D721Med (cell line): ENCODE measurements at regions not wholly inside any gene's neighbourhood (a gene's known extent, or its start where the extent isn't known, plus 50 kb on each side); places are given as distances from the start of the nearest gene placed in this dataset.
"Not testable (repeated sequence)": the region's sequence is repeated elsewhere in the genome, so short reads cannot be mapped to it uniquely, and the experiment has no call there.

ENCODE experiments used
- DNase-seq: peaks from one replicate; pipeline ENCODE4 v3.0.0; 2011; ENCODE audit warnings: low spot score; ENCODE audit not compliant: insufficient read length
- FAIRE-seq: peaks from 2 replicates; lab custom pipeline; 2011; peaks lifted over from hg19 to GRCh38; lab: Jason Lieb, UNC
- TF ChIP-seq, protein P1 (sequence below): IDR thresholded peaks from 2 replicates; pipeline ENCODE4 v1.5.1; 2012; ENCODE audit warnings: mild to moderate bottlenecking, control low read depth; ENCODE audit not compliant: insufficient read depth; ENCODE audit errors: missing control alignments

DNA sequence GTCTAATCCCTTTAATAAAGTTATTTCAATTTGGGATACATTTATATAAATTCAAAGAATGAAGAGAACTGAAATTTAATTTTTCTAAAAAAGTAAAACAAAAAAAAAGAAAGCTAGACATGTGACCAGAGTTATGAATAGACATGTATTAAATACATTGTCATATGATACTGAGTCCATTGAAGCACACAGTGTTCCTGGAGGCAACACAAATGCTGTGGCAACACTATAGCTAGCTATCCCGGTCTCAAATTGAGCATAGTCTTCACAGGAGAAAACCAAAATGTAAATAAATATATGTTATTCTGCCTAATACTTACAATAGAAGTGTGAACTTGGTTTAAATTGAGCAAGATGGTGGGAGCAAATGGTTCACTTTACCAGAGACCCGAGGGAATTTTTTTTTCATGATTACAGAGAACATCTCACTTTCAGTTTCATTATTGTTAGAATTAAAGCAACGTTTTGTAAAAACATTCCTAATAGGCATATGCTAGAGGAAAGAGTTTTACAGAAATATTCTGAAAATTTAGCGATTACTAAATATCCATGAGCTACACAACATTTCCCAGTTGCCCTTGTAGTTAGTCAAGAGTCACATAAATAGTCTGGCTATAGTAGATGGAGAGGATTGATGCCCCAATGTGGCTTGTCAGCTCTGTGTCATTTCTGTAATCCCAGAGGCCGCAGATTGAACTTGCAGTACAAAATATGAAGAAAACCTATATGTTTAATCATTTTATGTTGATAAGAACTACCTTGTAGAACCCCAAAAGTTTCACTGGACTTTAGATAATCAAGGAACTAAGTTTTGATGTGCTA, 775.7 kb upstream of the SPRY2 start:
- TF ChIP-seq, protein P1, sequence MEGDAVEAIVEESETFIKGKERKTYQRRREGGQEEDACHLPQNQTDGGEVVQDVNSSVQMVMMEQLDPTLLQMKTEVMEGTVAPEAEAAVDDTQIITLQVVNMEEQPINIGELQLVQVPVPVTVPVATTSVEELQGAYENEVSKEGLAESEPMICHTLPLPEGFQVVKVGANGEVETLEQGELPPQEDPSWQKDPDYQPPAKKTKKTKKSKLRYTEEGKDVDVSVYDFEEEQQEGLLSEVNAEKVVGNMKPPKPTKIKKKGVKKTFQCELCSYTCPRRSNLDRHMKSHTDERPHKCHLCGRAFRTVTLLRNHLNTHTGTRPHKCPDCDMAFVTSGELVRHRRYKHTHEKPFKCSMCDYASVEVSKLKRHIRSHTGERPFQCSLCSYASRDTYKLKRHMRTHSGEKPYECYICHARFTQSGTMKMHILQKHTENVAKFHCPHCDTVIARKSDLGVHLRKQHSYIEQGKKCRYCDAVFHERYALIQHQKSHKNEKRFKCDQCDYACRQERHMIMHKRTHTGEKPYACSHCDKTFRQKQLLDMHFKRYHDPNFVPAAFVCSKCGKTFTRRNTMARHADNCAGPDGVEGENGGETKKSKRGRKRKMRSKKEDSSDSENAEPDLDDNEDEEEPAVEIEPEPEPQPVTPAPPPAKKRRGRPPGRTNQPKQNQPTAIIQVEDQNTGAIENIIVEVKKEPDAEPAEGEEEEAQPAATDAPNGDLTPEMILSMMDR, result no peak
- DNase-seq (no peak), FAIRE-seq (no peak)

- DNase-seq, result no peak
- TF ChIP-seq, protein P1, result no peak
- no peak for FAIRE-seq
These were observed 768.1 kb upstream of the SPRY2 start for GRCh38 chr13:81109026-81109425.

DNA sequence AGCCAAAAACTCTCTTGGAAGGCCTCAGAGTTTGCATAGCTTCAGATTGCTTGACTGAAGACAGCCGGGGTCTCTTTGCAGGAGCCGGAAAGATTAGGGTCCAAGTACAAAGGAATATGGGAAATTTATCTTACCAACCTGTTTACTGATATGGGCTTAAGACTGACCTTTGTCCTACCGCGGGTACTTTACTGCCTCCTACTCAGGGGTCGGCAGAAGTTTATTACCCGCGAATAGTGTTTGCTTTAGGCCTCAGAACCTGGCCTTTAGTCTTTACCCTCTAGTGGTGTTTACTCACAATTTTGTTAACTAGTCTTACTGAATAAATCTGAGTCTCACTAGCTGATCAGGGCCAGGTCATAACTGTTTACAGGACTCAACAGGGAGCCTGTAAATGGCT, 765.4 kb upstream of the SPRY2 start:
- TF ChIP-seq, protein P1, result no peak
- FAIRE-seq (no peak), DNase-seq (no peak)

DNA sequence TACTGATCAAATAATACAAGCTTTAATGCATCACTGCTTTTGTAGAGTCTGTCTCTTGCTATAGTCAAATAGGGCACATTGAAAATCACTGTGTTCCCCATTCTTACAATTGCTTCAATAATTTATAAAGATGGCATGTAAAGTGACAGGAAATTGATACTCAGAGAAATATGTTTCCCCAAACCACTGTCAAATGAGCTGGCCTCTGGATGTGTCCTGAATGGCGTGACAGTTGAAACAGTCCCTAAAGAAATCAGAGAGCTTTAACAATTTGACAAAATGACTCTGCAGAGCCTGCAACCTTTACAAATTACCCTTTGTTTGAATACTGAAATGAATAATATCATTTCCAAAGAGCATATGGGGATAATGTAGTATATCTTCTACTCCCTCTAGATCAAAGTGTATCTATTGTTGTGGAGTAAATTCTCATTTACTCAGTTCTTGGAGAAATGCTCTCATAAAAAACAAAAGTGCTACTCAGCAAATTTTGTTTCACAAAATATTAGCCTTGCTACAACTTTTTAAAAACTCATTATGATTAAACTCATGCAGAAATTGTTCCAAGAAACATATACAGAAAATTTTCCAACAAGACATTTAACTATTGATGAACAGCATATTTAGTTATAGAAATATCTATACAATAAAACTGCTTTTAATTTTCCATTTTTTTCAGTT, 763.2 kb upstream of the SPRY2 start:
- no peak for FAIRE-seq

DNA sequence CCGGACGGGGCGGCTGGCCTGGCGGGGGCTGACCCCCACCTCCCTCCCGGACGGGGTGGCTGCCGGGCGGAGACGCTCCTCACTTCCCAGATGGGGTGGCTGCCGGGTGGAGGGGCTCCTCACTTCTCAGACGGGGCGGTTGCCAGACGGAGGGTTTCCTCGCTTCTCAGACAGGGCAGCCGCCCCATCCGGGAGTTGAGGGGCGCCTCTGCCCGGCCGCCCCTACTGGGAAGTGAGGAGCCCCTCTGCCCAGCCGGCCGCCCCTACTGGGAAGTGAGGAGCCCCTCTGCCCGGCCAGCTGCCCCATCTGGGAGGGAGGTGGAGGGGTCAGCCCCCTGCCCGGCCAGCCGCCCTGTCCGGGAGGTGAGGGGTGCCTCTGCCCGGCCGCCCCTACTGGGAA, 761.1 kb upstream of the SPRY2 start:
- not testable (repeated sequence) for FAIRE-seq, DNase-seq

More for the DNA sequence above, 763.2 kb upstream of the SPRY2 start:
- TF ChIP-seq, protein P1, result no peak
- no peak for DNase-seq

- no peak for FAIRE-seq
- TF ChIP-seq, protein P1, result no peak
- DNase-seq, result no peak
These were observed 748.6 kb upstream of the SPRY2 start for GRCh38 chr13:81089371-81090157.

DNA sequence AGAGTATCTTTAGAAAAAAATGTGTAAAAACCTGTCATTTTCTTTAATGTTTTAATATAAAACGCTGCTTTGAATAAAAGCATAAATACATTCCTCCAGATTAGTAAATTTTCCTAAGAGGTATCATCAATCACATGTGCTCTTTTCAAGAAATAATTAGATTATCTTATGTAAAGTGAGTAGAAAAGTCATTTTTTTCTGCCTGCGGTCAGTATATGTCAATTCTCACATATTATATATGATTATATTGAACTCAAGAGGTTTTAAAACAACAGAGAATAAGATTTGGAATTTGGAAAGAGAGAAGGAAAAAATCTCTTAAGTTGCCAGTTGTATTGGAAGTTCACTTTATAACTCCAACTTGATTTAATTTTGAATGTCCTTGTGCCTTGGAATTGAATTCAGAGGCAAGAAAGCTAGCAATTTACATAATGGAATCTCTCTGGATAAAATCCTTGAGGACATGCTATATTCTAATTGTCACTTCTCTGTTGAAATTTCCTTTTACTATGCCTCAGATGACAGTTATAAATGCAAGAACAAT, 740.1 kb upstream of the SPRY2 start:
- no peak for FAIRE-seq
- no peak for DNase-seq
- TF ChIP-seq, protein P1, result no peak
